Right atrium auricular region (tissue), 2 donors: ENCODE measurements at regions not wholly inside any gene's neighbourhood (a gene's known extent, or its start where the extent isn't known, plus 50 kb on each side); places are given as distances from the start of the nearest gene placed in this dataset.

Experiments used
- DNase-seq: peaks from one replicate; pipeline ENCODE4 v3.0.0-alpha.2; 2019; ENCODE audit warnings: low spot score
- H3K27ac ChIP-seq, 2 donors: fragments of 200-600 bp; sonication (generic); 1 replicate in 1 of 2; 2 replicates in 1 of 2; pipeline ENCODE4 v1.5.1; 2016 to 2019
- H3K27me3 ChIP-seq, 2 donors: fragments of 200-600 bp; sonication (generic); one replicate each; pipeline versions ENCODE4 v1.5.1 to v1.6.0; 2017 to 2019
- H3K36me3 ChIP-seq: fragments of 200-600 bp; sonication (generic); one replicate; pipeline ENCODE4 v1.5.1; 2016
- H3K4me1 ChIP-seq, 2 donors: fragments of 200-600 bp; sonication (generic); one replicate each; pipeline versions ENCODE4 v1.5.1 to v1.6.0; 2017 to 2019
- H3K4me3 ChIP-seq, 2 donors: fragments of 200-600 bp; sonication (generic); 1 replicate in 1 of 2; 2 replicates in 1 of 2; pipeline ENCODE4 v1.5.1; 2017 to 2019; ENCODE audit warnings: mild to moderate bottlenecking in 1 of 2, moderate library complexity in 1 of 2
- H3K9me3 ChIP-seq, 2 donors: fragments of 200-600 bp; sonication (generic); one replicate each; pipeline ENCODE4 v1.5.1; 2019
- TF ChIP-seq, protein P1 (sequence below), 2 donors: fragments of 200-600 bp; sonication (generic); IDR thresholded peaks; one replicate each; pipeline ENCODE4 v1.5.1; 2019; ENCODE audit warnings: antibody characterized with exemption in 2 of 2

DNA sequence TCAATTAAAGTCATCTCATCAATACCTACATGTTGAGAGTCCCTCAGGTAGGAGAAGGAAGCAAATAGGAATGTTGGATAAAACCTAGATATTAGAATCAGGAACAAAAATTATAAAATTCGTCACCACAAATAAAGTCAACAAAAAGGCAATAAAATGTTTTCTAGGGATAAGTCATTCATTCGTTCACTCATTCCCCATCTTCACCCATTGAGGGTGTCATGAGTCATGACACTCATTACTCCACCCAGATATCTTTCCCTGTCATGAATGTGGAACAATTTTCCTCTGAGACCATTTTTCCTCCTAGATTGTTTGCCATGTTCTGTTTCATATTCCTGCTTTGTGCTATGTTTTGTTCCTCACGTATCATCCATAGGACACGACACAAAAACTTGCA, 50.9 kb upstream of the OLIG3 start:
- H3K4me1 ChIP-seq: no peaks in the 10 kb centered on the region
- no peak overlapping the region for H3K27ac ChIP-seq
- no peaks in the 10 kb centered on the region for H3K36me3 ChIP-seq
- DNase-seq: no peak
- no peaks in the 10 kb centered on the region for H3K27me3 ChIP-seq
- H3K4me3 ChIP-seq: no peak overlapping the region
- H3K9me3 ChIP-seq: no peaks in the 10 kb centered on the region
- TF ChIP-seq, protein P1, sequence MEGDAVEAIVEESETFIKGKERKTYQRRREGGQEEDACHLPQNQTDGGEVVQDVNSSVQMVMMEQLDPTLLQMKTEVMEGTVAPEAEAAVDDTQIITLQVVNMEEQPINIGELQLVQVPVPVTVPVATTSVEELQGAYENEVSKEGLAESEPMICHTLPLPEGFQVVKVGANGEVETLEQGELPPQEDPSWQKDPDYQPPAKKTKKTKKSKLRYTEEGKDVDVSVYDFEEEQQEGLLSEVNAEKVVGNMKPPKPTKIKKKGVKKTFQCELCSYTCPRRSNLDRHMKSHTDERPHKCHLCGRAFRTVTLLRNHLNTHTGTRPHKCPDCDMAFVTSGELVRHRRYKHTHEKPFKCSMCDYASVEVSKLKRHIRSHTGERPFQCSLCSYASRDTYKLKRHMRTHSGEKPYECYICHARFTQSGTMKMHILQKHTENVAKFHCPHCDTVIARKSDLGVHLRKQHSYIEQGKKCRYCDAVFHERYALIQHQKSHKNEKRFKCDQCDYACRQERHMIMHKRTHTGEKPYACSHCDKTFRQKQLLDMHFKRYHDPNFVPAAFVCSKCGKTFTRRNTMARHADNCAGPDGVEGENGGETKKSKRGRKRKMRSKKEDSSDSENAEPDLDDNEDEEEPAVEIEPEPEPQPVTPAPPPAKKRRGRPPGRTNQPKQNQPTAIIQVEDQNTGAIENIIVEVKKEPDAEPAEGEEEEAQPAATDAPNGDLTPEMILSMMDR (IDR thresholded peaks at IDR 0.05): no peak

DNA sequence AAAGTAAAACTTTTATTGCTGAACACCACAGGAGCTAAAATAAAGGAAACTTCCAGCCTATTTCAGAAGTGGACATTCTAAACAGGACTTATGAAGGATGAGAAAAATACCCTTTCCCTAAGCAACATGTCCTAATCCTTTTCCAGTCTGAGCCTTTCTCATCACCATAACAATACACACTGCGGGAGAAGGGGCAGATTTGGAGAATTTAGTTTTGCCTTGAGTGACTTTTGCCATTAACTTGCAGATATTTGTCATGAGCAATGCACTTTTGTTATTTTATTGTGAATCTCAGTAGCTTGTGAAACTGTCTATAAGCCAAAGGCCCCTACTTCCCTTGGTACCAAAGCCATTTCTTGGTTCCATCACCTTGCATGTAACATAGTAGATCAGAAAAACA, 53.0 kb upstream of the OLIG3 start:
- no peaks in the 10 kb centered on the region for H3K9me3 ChIP-seq
- H3K36me3 ChIP-seq: no peaks in the 10 kb centered on the region
- H3K27ac ChIP-seq: no peak overlapping the region
- DNase-seq: no peak
- H3K4me1 ChIP-seq: no peaks in the 10 kb centered on the region
- H3K4me3 ChIP-seq: no peak overlapping the region
- TF ChIP-seq, protein P1 (IDR thresholded peaks at IDR 0.05): no peak
- H3K27me3 ChIP-seq: no peaks in the 10 kb centered on the region

DNA sequence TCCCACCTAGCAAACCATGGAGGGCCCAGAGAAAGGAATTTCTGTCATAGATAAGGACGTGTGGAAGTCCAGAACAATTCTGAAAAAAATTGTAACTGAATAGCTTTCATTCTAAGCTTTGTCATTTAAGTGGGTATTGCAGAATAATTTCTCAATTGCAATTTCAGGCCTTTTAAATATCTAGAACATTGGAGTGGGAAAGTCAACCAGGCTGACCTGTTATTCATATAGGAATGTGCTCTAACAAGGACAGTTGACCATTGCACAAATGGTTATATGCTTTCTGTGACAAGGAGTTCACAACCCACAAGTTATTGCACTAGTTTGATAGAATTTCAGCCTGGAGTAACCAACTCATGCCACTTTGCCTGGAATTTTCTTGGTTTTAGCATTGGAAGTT, 53.4 kb upstream of the OLIG3 start:
- Histone ChIP-seq H3K27me3 (no peaks in the 10 kb centered on the region), H3K9me3 (no peaks in the 10 kb centered on the region), H3K36me3 (no peaks in the 10 kb centered on the region), H3K4me1 (no peaks in the 10 kb centered on the region), H3K4me3 (no peak overlapping the region), H3K27ac (no peak overlapping the region)
- TF ChIP-seq, protein P1 (IDR thresholded peaks at IDR 0.05): no peak
- DNase-seq: no peak

DNA sequence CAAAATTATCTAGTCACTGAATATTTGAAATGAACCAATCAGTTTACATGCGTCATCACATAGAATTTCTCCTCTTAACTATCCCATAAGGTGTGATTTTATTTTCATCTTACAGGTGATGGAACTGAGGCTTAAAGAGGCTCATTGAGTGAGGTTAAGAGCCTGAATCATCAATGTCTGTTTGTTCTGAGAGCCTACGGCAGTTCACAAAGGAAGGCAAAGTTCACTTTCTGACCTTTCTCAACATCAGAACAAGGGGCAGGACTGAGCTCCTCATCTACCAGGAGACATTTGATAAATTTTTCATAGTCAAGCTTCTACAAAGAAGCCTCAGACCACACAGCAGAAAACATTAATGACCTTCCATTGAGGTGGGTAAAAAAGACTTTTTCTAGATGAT, 54.9 kb upstream of the OLIG3 start:
- H3K27ac ChIP-seq: no peak overlapping the region
- H3K9me3 ChIP-seq: no peaks in the 10 kb centered on the region
- TF ChIP-seq, protein P1 (IDR thresholded peaks at IDR 0.05): no peak
- no peak for DNase-seq
- H3K4me1 ChIP-seq: no peaks in the 10 kb centered on the region
- no peak overlapping the region for H3K4me3 ChIP-seq
- no peaks in the 10 kb centered on the region for H3K27me3 ChIP-seq
- no peaks in the 10 kb centered on the region for H3K36me3 ChIP-seq

DNA sequence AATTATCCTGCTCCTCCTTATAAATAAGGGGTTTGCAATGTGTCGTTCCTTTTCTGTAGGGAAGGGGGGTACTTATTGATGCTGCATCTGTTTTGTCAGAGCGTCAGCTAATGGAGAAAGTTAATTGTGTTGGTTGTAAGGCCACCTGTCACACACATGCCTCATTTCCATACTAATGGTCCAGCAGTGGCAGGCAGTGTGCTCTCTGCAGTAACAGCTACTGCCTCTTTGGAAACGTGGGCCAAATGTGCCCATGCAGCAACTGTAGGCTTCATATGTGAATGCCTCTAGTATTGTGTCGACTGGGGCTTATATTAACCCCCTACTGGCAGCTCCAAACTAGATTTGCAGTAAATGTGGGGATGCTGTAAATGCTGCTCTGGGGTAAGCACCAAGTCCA, 56.3 kb upstream of the OLIG3 start:
- H3K4me1 ChIP-seq: no peaks in the 10 kb centered on the region
- DNase-seq: no peak
- H3K4me3 ChIP-seq: no peak overlapping the region
- no peaks in the 10 kb centered on the region for H3K27me3 ChIP-seq
- TF ChIP-seq, protein P1 (IDR thresholded peaks at IDR 0.05): no peak
- H3K27ac ChIP-seq: no peak overlapping the region
- H3K9me3 ChIP-seq: no peaks in the 10 kb centered on the region
- no peaks in the 10 kb centered on the region for H3K36me3 ChIP-seq

DNA sequence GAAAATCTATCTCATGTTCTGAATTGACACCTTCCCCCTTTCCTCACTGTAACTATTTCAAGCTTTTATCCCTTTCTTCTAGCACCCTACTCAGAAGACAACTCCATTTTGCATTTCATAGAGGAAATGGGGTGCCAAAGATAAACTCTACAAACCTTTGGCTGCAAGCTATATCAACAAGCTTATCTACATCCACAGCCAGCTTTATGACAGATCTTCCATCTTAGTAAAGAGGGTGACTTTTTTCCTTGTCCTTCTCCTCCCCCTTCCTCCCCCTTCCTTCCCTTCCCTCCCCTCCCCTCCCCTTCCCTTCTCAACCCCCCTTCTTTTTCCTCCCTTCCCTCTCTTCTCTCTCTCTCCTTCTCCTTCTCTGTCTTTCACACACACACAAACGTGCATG, 58.0 kb upstream of the OLIG3 start:
- no peaks in the 10 kb centered on the region for H3K36me3 ChIP-seq
- TF ChIP-seq, protein P1 (IDR thresholded peaks at IDR 0.05): no peak

More for the DNA sequence above, 58.0 kb upstream of the OLIG3 start:
- no peak overlapping the region for H3K27ac ChIP-seq
- no peak for DNase-seq
- H3K9me3 ChIP-seq: no peaks in the 10 kb centered on the region
- H3K27me3 ChIP-seq: no peaks in the 10 kb centered on the region
- H3K4me1 ChIP-seq: no peaks in the 10 kb centered on the region
- H3K4me3 ChIP-seq: no peak overlapping the region
